D721Med (cell line): ENCODE measurements at regions not wholly inside any gene's neighbourhood (a gene's known extent, or its start where the extent isn't known, plus 50 kb on each side); places are given as distances from the start of the nearest gene placed in this dataset.

Source experiments
- DNase-seq: peaks from one replicate; pipeline ENCODE4 v3.0.0; 2011; ENCODE audit warnings: low spot score; ENCODE audit not compliant: insufficient read length
- FAIRE-seq: peaks from 2 replicates; lab custom pipeline; 2011; peaks lifted over from hg19 to GRCh38; lab: Jason Lieb, UNC
- CTCF ChIP-seq: IDR thresholded peaks from 2 replicates; pipeline ENCODE4 v1.5.1; 2012; ENCODE audit warnings: mild to moderate bottlenecking, control low read depth; ENCODE audit not compliant: insufficient read depth; ENCODE audit errors: missing control alignments

GRCh38 chr6:105460860-105461259 is 58.0 kb upstream of the PREP start:
- FAIRE-seq (no peak), DNase-seq (no peak)
- TF ChIP-seq CTCF, result no peak

- no peak for TF ChIP-seq CTCF
- no peak for DNase-seq
- no peak for FAIRE-seq
Measured at GRCh38 chr6:105459864-105460263, 57.0 kb upstream of the PREP start.

GRCh38 chr6:105459049-105459448 is 56.2 kb upstream of the PREP start:
- FAIRE-seq, result no peak
- no peak for DNase-seq
- TF ChIP-seq CTCF, result no peak

- no peak for TF ChIP-seq CTCF
- no peak for FAIRE-seq
- DNase-seq, result no peak
Measured at GRCh38 chr6:105458551-105458950, 55.7 kb upstream of the PREP start.

- no peak for TF ChIP-seq CTCF
- FAIRE-seq (no peak), DNase-seq (no peak)
Measured at GRCh38 chr6:105458084-105458483, 55.2 kb upstream of the PREP start.

- TF ChIP-seq CTCF, result no peak
- FAIRE-seq, result no peak
- no peak for DNase-seq
Measured at GRCh38 chr6:105453968-105454367, 51.1 kb upstream of the PREP start.

GRCh38 chr6:105452924-105453756 is 50.3 kb upstream of the PREP start:
- no peak for DNase-seq
- FAIRE-seq, result no peak
- TF ChIP-seq CTCF, result no peak
